ENCODE measurements at regions not wholly inside any gene's neighbourhood (a gene's known extent, or its start where the extent isn't known, plus 50 kb on each side); places are given as distances from the start of the nearest gene placed in this dataset.

DNA sequence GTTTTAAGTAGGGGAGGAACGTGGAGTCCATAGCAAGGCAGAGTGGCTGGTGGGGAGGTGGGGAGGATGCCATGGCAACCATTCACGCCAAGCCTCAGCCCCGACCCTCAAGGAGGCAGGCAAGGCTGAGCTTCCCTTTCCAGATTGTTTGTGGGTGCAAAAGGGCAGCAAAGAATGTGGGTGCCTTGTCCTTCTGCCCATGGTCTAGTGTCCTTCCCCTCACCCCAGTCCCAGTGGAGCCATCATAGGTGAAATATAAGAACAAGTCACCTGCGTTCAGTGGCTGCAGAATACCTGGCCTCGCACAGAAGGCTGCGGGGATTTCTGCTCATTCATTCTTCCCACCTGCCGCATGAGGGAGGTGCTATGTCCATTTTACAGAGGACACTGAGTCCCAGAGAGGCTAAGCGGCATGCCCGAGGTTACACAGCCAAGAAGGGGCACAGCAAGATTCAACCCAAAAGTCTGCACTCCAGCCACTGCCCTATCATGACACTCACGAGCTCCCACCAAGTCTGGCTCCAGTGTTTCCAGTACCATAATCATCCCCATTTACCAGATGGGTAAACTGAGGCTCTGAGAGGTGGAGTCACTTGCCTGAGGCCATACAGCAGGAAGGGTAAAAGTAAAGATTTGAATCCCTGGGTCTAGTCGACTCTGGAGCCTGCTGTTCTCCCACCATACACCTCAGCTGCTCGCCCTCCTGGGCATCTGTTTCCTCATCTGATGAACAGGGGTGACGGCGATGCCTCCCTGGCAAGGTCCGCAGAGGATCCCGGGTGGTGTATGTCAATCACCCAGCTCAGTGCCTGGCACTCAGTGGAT lies 100.8 kb downstream of the CEBPB start:
- Histone ChIP-seq H3K4me3 (ENCODE audit: low read length, poor library complexity, severe bottlenecking) (no peak overlapping the region), H3K4me2 (ENCODE audit: low read depth, low read length, poor library complexity, severe bottlenecking) (no peak overlapping the region), H3K9ac (ENCODE audit: low read depth, low read length, poor library complexity, severe bottlenecking) (no peak overlapping the region), H4K20me1 (ENCODE audit: insufficient read depth, low read length, poor library complexity, severe bottlenecking) (no peaks in the 10 kb centered on the region), H3K4me1 (ENCODE audit: insufficient read depth, low read length, poor library complexity, severe bottlenecking) (no peaks in the 10 kb centered on the region), H3F3A (ENCODE audit: low read depth) (no peaks in the 10 kb centered on the region), H2AFZ (ENCODE audit: low read length) (no peak overlapping the region), H3K36me3 (ENCODE audit: insufficient read depth, low read length) (no peaks in the 10 kb centered on the region), H3K27me3 (ENCODE audit: insufficient read depth, low read length, poor library complexity, severe bottlenecking) (no peaks in the 10 kb centered on the region), H3K9me2 (replicated peaks; ENCODE audit: low read depth, low read length) (no peaks in the 10 kb centered on the region), H3K79me2 (ENCODE audit: insufficient read depth, low read length) (no peaks in the 10 kb centered on the region), H3K9me3 (ENCODE audit: insufficient read depth, low read depth, low read length) (no peaks in the 10 kb centered on the region)
- TF ChIP-seq EZH2phosphoT487 (IDR thresholded peaks at IDR 0.05; ENCODE audit: borderline replicate concordance) (no peak), CTCF (conservative IDR thresholded peaks at IDR 0.05; ENCODE audit: low read length) (no peak)

DNA sequence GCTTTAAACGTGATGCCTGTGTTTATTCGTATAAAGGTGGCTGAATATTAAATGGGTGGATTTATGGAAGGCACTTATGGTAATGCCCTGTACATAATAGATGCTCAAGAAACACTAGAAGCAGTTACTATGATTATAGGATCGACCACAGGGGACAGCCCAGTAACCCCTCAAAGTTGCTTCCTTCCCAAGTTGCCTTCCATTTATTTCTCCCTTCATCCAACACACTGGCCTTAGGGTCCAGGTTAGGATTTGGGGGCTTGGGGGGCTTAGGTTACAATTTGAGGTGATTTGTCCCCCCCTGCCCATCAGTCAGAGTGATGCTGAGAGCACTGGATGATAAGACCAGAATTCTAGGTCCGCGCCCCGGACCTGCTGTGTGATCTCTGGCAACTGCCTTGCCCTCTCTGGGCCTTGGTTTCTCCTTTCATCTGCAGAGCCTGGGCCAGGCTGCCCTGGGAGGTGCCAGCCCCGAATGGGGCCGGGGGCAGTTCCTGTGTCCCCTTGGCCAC lies 101.5 kb downstream of the CEBPB start:
- H2AFZ ChIP-seq (ENCODE audit: low read length) = no peak overlapping the region
- no peaks in the 10 kb centered on the region for H3F3A ChIP-seq (ENCODE audit: low read depth)
- no peak overlapping the region for H3K4me2 ChIP-seq (ENCODE audit: low read depth, low read length, poor library complexity, severe bottlenecking)
- no peak overlapping the region for H3K9ac ChIP-seq (ENCODE audit: low read depth, low read length, poor library complexity, severe bottlenecking)
- no peaks in the 10 kb centered on the region for H3K27me3 ChIP-seq (ENCODE audit: insufficient read depth, low read length, poor library complexity, severe bottlenecking)
- no peaks in the 10 kb centered on the region for H3K79me2 ChIP-seq (ENCODE audit: insufficient read depth, low read length)
- H3K4me1 ChIP-seq (ENCODE audit: insufficient read depth, low read length, poor library complexity, severe bottlenecking) = peaks cover 4% of the 10 kb centered on the region
- H3K4me3 ChIP-seq (ENCODE audit: low read length, poor library complexity, severe bottlenecking) = no peak overlapping the region
- no peak for TF ChIP-seq EZH2phosphoT487 (IDR thresholded peaks at IDR 0.05; ENCODE audit: borderline replicate concordance)
- no peak for TF ChIP-seq CTCF (conservative IDR thresholded peaks at IDR 0.05; ENCODE audit: low read length)
- H4K20me1 ChIP-seq (ENCODE audit: insufficient read depth, low read length, poor library complexity, severe bottlenecking) = no peaks in the 10 kb centered on the region
- H3K36me3 ChIP-seq (ENCODE audit: insufficient read depth, low read length) = no peaks in the 10 kb centered on the region
- no peaks in the 10 kb centered on the region for H3K9me3 ChIP-seq (ENCODE audit: insufficient read depth, low read depth, low read length)
- no peaks in the 10 kb centered on the region for H3K9me2 ChIP-seq (replicated peaks; ENCODE audit: low read depth, low read length)

DNA sequence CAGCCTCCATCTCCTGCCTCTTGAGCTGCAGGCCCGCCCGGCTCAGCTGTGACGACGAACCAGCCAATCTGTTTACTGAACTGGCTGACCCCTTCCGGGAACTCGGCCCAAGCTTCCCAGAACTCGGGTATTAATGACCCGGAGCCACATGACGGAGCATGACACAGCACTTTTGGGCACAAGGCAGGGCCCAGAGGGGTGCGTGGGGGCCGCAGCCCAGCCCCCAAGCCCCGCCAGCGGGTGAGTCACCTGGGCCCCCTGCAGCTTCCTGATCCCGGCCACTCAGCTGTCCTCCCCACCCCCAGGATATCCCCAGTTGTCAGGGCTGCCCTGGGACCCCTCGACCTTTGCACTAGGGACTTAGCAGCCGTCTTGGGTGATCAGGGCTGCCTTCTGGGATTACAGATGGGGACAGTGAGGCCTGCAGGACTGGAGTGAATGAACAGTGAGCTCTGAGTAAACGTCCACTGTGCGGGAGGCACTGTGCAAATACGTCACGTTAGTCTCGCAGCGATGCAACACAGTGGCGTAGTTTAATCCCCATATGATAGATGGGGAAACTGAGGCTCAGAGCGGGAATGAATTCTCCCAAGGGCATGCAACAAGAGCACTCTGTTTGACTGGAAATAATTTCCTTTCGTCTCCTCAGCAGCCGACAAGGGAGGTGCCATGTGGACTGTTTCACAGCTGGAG lies 102.1 kb downstream of the CEBPB start:
- H3K9me2 ChIP-seq (replicated peaks; ENCODE audit: low read depth, low read length) = no peaks in the 10 kb centered on the region
- TF ChIP-seq CTCF (conservative IDR thresholded peaks at IDR 0.05; ENCODE audit: low read length) (no peak), EZH2phosphoT487 (IDR thresholded peaks at IDR 0.05; ENCODE audit: borderline replicate concordance) (no peak)
- no peaks in the 10 kb centered on the region for H3K9me3 ChIP-seq (ENCODE audit: insufficient read depth, low read depth, low read length)
- H3K27me3 ChIP-seq (ENCODE audit: insufficient read depth, low read length, poor library complexity, severe bottlenecking) = no peaks in the 10 kb centered on the region
- no peaks in the 10 kb centered on the region for H3F3A ChIP-seq (ENCODE audit: low read depth)
- peaks cover 10% of the 10 kb centered on the region for H3K4me1 ChIP-seq (ENCODE audit: insufficient read depth, low read length, poor library complexity, severe bottlenecking)
- H2AFZ ChIP-seq (ENCODE audit: low read length) = no peak overlapping the region
- H3K4me2 ChIP-seq (ENCODE audit: low read depth, low read length, poor library complexity, severe bottlenecking) = no peak overlapping the region
- no peaks in the 10 kb centered on the region for H4K20me1 ChIP-seq (ENCODE audit: insufficient read depth, low read length, poor library complexity, severe bottlenecking)
- H3K36me3 ChIP-seq (ENCODE audit: insufficient read depth, low read length) = no peaks in the 10 kb centered on the region
- no peaks in the 10 kb centered on the region for H3K79me2 ChIP-seq (ENCODE audit: insufficient read depth, low read length)
- H3K4me3 ChIP-seq (ENCODE audit: low read length, poor library complexity, severe bottlenecking) = no peak overlapping the region
- H3K9ac ChIP-seq (ENCODE audit: low read depth, low read length, poor library complexity, severe bottlenecking) = no peak overlapping the region

Measured in Loucy (cell line).